AG04450 (cell line): ENCODE measurements at regions not wholly inside any gene's neighbourhood (a gene's known extent, or its start where the extent isn't known, plus 50 kb on each side); places are given as distances from the start of the nearest gene placed in this dataset.

Source experiments
- CTCF ChIA-PET: fragments of 300-600, 350-600 bp; formaldehyde crosslinking; extraction: SDS; loops from one replicate; lab custom pipeline; 2022; ENCODE audit warnings: antibody characterized with exemption, inconsistent platforms; lab: Charles Lee
- POLR2A ChIA-PET: fragments of 350-600 bp; formaldehyde crosslinking; extraction: SDS; loops from one replicate; lab custom pipeline; 2021; ENCODE audit warnings: antibody characterized with exemption, inconsistent platforms; lab: Yijun Ruan, JAX
- DNase-seq: peaks from one replicate; pipeline ENCODE4 v3.0.0-alpha.2; 2011; ENCODE audit warnings: low read depth, low spot score
- H3K27ac ChIP-seq: one replicate; pipeline ENCODE4 v1.5.1; 2012; ENCODE audit warnings: low read depth, low read length, control low read depth
- H3K27me3 ChIP-seq: one replicate; pipeline ENCODE4 v1.6.0; 2012; ENCODE audit warnings: low read length; ENCODE audit not compliant: control insufficient read depth, insufficient read depth
- H3K4me3 ChIP-seq: 2 replicates; pipeline ENCODE4 v1.5.1; 2011; ENCODE audit warnings: mild to moderate bottlenecking, low read depth, low read length, control low read depth
- H3K9me3 ChIP-seq: 2 replicates; pipeline ENCODE4 v1.5.1; 2012; ENCODE audit warnings: low read length; ENCODE audit not compliant: control insufficient read depth, insufficient read depth
- CTCF ChIP-seq: IDR thresholded peaks from 2 replicates; pipeline ENCODE4 v1.5.1; 2011; ENCODE audit warnings: low read depth, low read length, control low read depth, inconsistent platforms

- Histone ChIP-seq H3K9me3 (peaks cover 4% of the 10 kb centered on the region; the same call in 1 of the 2 replicates), H3K27me3 (no peaks in the 10 kb centered on the region), H3K4me3 (no peak overlapping the region), H3K27ac (no peak overlapping the region)
- ChIA-PET CTCF (no interaction called here), POLR2A (no interaction called here)
- TF ChIP-seq CTCF: no peak
- no peak for DNase-seq
These were observed 235.3 kb upstream of the KCNK2 start for GRCh38 chr1:214847071-214847810.

- POLR2A ChIA-PET: no interaction called here
- TF ChIP-seq CTCF: no peak
- H3K4me3 ChIP-seq: no peak overlapping the region
- no peak for DNase-seq
- no peak overlapping the region for H3K27ac ChIP-seq
- CTCF ChIA-PET: no interaction called here
- peaks cover 4% of the 10 kb centered on the region; the same call in 1 of the 2 replicates for H3K9me3 ChIP-seq
- no peaks in the 10 kb centered on the region for H3K27me3 ChIP-seq
These were observed 234.4 kb upstream of the KCNK2 start for GRCh38 chr1:214848101-214848500.

- Histone ChIP-seq H3K4me3 (no peak overlapping the region), H3K9me3 (peaks cover 4% of the 10 kb centered on the region; the same call in 1 of the 2 replicates), H3K27ac (no peak overlapping the region), H3K27me3 (no peaks in the 10 kb centered on the region)
- TF ChIP-seq CTCF: no peak
- DNase-seq: no peak
- ChIA-PET CTCF (no interaction called here), POLR2A (no interaction called here)
These were observed 232.0 kb upstream of the KCNK2 start for GRCh38 chr1:214850432-214851050.

- CTCF ChIA-PET: interaction anchor here (1.1 kb wide), 1 partner anchor 192 kb away, joined by 4 read pairs; no protein-coding TSS in a partner anchor
- H3K9me3 ChIP-seq: peaks cover 4% of the 10 kb centered on the region; the same call in 1 of the 2 replicates
These were observed 229.2 kb upstream of the KCNK2 start for GRCh38 chr1:214853340-214853739.

More at GRCh38 chr1:214853340-214853739, 229.2 kb upstream of the KCNK2 start:
- Histone ChIP-seq H3K27me3 (no peaks in the 10 kb centered on the region), H3K27ac (no peak overlapping the region), H3K4me3 (no peak overlapping the region)
- POLR2A ChIA-PET: no interaction called here
- DNase-seq: no peak
- TF ChIP-seq CTCF: no peak
